HCEC 1CT (cell line): ENCODE measurements at regions not wholly inside any gene's neighbourhood (a gene's known extent, or its start where the extent isn't known, plus 50 kb on each side); places are given as distances from the start of the nearest gene placed in this dataset.
A peak's percentile ranks its signal among the peaks of the same experiment; 100 is the strongest.

Experiments
- DNase-seq: peaks from one replicate; pipeline ENCODE4 v3.0.0-alpha.2; 2017

DNA sequence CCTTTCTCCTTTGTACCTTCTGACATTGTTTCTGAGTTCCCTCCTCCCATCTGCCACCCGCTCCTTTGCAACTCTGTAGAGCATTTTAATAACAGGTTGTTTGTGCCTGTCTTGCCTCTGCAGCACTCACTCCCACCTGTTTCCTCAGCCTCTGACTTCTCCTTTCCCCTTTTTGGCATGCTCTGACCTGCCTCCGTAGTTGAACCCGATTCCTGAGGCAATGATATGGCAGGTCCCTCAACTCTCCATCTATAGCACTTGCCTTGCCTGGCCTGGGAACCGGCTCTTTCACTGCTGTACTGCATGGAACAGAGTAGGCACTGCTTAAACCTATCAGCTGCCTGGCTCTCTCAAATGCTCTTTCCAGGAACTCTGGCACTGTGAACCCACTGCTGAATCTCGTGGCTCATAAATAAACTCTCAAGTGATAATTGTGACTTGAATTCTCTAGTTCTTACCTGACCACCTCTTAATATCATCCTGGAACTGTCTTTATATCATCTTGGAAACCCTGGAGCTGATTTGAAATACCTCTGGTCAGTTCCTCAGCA, 50.3 kb downstream of the UTRN start:
- DNase-seq: no peak

DNA sequence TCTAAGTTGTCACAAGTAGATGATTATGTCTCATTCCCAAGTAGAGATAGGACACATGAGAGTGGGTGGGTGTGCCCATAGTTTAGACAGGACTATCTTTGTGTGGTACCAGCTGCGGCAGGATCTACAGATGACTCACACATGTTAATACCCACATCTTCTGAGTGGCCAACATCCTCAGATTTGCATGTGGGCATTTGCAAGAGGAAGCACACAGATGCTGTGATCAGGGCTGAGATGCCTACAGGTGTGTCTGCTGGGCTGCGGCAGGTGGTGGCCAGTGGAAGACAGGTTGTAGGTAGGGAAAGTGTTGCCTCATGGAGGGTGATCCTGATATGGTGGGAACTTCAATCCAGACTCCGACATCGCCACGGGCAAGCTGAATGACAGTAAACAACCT, 50.8 kb downstream of the UTRN start:
- no peak for DNase-seq

DNA sequence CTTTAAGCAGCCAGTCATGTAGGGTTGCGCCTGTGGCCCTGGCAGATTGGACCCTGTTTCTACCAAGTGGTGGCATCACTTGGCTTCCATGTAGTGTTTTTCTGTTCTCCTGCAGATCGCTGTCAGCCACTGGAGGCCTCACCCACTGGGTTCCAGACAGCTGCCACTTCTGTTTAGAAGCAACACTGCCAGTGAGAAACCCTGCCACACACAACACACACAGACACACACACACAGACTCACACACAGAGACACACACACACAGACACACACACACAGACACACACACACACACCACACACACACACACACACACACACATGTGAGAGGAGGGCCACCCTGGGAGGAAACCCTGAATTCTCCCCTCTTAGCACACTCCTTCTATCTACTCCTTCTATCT, 51.8 kb downstream of the UTRN start:
- DNase-seq: no peak

DNA sequence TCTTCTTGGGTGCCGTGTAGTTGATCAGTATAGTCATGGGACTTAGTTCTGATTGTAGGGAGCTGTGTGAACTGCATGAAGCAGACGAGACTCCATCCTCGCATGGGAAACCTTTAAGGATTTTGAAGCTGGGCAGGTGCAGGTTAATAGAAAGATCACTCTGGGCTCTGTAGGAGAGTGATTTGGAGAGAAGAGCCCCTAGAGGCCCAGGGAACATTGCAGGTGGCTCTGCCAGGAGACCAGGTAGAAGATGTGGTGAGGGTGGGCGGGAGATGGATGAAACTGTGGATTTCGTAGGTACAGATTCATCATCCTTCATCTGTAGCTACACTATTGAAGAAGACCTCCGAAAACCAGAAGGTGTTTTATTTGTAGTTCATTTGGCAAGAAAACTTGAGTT, 53.3 kb downstream of the UTRN start:
- no peak for DNase-seq

DNA sequence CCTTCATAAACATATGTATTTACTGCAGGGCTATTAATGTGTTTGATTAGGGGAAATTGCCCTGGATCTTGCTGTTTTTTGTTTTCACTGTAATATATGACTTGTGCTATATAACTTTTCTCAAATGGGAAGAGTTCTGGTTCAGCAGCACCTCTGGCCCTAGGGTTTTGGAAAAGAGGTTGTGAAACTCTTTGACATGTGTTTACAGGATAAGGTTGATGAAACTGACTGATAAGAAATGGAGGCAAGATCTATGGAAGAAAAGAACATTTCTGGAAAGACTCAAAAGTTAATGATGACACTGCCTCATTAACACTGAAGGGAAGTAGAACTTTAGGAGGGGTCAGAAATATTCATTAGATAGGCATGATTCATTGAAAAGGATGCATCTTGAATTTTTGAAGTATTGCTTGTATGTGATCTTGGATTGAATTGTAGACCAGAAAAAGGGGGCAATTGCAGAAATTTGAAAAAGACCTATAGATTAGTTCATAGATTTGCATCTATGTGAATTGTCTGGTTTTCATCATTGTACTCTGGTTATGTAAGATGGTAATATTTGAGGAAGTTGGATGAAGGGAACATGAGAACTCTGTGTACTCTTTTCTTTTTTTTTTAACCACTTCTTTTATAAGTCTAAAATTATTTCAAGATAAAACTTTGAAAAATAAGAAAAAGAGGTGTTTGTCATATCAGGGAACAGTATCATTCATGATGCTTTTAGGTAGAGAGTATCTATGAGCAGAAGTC, 54.0 kb downstream of the UTRN start:
- no peak for DNase-seq

DNA sequence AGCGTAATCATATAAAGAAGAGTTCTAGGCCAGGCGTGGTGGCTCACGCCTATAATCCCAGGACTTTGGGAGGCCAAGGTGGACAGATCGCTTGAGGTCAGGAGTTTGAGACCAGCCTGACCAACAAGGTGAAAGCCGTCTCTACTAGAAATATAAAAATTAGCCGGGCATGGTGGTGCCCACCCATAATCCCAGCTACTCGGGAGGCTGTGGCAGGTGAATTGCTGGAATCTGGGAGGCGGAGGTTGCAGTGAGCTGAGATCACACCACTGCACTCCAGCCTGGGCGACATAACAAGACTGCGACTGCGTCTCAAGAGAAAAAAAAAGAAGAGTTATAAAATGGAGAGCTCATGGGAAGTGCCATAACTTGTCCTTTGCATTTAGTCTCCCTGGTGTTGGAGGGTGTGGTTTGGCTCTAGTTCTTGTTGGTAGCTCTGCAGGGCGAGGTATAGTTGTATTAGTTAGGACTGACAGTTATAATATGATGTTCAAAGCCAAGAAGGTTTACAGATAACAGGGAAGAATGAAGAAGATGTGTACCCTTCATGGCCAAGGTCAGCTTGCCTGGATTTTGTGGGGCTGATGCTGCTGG, 54.8 kb downstream of the UTRN start:
- DNase-seq: no peak

DNA sequence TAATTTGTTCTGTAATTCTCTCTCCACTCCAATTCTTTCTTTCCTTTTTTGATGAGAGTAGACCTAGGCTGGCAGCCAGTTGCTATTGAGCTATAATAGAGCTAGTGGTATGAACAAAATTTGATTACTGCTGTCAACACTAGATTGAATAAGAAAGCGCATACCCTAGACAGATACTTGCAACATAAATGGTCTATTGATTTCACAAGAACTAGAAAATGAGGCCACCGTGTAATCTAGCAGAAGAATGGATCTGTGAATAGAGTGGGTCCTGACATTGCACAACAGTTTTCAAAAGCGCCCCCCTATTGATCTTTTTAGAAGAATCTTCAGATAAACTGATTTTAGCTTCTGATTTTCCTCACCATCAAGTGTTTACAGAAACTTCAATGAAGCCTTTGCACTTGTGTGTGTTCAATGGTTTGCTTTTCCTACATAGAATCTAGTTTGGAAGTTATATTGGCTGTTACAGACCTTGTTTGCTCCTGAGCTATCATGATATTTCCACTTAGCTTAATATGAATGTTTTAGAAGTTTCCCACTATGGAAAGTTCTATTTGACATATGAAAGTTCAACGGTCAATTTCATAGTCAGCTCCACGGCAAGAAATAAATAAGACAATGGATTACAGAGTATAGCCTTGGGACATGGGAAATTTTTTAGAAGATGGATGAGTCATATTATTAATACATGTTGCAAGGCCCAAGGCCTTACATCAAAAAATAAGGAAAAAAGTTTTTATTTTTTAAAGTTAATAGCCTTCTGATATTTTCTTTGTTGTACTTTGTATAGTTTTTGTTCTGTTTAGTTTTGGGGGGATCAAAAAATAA, 55.6 kb downstream of the UTRN start:
- peak; percentile 52 for DNase-seq

DNA sequence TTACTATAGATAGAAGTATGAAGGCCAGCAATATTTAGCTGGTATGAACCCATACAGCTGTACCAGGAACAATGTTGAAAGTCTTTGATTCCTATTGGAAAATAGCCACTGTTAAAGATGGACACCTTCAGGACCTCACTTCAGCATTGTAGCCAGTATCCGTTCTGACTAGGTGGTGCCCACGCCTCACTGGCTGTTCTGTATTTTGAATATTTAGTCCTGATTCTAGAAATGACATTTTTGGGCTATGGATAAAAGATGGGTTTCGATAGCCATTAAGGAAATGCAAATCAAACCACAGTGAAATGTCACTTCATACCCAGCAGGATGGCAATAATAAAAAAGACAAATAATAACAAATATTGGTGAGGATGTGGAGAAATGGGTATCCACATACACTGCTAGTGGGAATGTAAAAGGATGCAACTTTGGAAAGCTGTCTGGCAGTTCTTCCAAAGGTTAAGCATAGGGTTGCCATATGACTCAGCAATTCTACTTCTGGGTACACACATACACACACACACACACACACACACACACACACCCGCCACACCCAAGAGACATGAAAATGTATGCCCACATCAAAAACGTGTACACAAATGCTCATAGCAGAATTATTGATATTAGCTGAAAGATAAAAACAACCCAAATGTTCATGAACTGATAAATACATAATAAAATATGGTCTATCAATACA, 56.8 kb downstream of the UTRN start:
- DNase-seq: peak; percentile 35

DNA sequence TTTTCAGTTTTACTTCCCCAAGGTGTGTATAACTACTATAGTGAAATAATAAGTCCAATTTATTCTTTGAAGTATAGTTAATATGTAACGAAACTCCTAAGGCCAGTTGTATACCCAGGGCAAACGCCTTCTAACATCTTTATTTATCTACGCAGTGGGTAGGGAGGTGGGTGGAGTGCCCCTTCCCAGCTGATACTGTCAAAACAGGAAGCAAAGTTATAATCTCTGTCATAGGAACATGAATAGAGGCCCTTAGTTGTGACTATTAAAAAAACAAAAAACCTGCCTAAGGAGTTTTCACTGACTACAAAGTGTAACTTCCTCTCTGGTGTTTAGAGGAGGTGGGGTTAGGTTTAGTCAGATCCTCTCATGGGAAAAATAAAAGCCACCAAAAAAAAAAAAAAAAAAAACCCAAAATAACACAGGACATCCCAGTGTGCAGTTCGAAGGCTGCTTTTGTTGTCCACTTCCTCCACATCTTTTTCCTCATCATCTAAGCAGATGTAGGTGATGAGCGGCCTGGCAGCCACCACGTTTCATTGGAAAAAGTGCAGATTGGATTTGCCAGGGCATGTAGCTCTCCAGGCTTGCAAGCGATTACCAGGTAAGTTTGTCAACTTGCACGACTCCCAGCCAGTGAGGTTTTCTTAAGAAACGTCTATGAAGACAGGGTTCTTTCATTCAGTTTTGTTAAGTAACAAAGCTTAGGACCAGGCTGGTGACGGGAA, 58.7 kb downstream of the UTRN start:
- no peak for DNase-seq

DNA sequence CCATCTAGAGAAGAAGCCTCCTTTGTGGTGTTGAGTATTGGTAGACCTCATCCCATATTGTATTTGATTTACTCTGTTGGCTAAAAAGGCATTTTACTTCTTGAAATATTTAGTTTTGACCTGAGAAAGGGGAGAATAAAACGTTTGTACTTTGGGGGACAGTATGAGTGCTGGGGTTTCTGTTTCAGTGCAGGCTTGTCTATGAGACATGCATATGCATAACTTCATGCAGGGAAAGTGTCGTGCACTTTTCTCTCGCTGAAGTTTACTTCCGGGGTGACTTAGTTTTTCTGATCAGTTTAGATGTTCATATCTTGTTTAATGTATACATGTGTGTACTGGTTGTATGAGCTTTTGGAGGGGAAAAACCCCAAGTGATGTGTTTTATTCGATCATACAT, 59.5 kb downstream of the UTRN start:
- DNase-seq: no peak

DNA sequence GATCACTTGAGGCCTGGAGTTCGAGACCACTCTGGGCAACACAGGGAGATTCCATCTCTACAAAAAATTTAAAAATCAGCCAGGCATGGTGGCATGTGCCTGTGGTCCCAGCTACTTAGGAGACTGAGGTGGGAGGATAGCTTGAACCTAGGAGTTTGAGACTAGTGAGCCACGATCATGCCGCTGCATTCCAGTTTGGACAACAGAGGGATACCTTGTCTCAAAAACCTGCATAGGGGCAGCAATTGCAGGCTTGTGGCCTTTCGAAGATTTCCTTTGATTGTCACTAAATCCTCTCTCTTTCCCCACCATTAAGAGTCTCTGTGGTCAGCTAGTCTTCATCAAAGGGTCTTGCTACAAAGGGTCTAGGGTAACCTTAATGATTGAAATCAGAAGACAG, 60.3 kb downstream of the UTRN start:
- DNase-seq: no peak

DNA sequence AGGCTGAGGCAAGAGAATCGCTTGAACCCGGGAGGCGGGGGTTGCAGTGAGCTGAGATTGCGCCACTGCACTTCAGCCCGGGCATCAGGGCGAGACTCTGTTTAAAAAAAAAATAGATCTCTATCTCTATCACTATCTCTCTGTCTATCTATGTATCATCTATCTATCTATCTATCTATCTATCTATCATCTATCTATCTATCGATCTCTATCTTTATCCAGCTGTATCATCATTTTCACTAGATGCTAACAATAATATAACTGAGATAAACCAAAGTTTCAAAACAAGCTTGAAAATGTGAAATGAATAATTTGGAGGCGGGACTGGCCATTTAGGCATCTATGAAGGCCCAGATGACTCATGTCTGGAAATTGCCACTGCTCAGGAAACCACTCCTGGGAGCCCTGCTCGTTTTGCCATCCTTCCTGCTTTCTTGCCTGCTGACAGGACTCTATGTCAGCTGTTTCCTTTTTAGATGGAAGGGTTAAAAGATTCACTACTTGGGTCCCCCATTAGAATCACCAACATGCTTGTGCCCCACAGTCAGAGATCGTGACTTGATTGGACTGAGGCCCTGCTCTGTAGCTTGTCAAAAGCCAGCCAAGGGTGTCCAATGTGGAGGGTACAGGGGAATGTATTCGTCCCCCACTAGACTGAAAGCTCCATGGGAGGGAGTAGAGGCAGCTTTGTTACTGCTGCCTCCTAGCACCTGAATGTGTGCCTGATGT, 61.7 kb downstream of the UTRN start:
- peak; percentile 84 for DNase-seq

DNA sequence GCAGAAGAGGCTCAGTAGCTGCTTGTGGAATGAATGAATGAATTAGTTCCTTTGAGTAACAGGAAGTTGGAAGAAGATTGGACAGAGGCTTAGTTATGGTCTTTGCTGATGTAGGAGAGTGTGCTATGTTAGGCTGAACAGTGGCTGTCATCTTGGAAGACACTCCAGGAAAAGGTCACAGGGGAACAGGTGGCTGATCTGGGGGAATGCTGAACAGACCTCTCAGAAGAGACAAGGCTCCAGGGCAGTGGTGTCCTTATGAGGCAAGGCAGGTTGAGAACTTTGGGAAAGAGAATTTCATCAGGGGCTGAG, 62.3 kb downstream of the UTRN start:
- DNase-seq: no peak

DNA sequence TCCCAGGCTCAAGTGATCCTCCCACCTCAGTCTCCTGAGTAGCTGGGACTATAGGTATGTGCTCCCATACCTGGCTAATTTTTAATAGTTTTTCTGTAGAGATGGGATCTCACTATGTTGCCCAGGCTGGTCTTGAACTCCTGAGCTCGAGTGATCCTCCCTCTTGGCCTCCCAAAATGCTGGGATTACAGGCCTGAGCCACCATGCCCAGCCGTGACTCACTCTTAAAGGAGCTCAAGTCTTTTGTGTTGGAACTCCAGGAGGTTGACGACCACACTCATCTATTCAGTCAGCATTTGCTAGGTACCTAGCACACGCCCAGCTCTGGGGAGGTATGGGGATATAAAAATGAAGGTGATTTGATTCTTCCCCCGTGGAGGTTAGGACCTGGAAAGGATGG, 62.8 kb downstream of the UTRN start:
- no peak for DNase-seq

DNA sequence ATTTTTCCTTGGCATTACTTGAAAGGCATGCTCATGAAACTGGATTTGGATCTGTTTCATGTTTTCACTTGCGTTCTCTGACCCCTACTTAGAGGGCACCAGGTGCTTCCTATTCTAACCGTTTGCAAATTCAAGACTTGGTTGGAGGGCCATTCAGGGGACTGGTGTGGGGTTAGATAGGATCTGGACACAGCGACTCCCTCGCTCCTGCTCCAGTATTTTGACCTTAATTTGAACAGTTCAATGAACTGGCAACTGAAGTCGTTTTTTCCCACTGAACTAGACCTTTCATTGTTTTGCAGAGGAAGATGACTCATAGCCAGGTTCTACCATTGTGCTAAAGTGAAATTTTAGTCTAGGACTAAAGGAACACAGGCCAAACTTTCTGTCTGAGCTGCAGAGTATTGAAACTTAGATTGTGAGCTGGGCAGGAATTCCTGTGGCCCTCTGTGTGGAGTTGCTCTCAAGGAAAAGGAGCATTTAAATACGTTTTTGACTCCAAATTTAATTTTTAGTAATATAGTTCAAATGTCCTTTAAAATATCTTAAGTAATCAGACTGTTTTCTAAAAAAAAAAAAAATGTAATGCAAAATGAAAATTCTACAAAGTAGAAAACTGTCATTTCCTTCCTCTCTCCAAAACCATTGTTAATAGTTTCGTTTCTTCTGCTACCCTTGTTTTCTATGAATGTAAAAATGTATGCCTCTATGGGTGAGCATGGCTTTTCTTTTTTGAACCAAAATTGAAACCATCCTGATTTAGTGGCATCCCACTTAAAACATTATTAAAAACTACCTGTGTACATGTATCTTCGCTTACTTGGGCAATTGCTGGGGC, 64.8 kb downstream of the UTRN start:
- peak; percentile 33 for DNase-seq

DNA sequence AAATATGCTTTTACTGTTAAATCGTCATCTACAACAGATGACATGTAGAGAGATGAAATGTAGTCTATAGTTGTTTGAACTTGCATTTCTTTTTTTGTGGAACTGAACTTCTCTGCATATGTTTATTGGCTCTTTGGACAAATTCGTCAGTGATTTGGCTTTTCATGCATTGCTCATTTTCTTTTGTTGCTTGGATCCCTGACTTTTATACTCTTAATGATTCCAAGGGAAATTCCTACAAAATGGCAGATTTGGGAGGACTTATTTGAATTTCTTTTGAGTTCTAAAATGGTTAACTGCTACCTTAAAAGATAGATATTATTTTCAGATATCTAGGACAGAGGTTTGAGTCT, 65.4 kb downstream of the UTRN start:
- DNase-seq: no peak

DNA sequence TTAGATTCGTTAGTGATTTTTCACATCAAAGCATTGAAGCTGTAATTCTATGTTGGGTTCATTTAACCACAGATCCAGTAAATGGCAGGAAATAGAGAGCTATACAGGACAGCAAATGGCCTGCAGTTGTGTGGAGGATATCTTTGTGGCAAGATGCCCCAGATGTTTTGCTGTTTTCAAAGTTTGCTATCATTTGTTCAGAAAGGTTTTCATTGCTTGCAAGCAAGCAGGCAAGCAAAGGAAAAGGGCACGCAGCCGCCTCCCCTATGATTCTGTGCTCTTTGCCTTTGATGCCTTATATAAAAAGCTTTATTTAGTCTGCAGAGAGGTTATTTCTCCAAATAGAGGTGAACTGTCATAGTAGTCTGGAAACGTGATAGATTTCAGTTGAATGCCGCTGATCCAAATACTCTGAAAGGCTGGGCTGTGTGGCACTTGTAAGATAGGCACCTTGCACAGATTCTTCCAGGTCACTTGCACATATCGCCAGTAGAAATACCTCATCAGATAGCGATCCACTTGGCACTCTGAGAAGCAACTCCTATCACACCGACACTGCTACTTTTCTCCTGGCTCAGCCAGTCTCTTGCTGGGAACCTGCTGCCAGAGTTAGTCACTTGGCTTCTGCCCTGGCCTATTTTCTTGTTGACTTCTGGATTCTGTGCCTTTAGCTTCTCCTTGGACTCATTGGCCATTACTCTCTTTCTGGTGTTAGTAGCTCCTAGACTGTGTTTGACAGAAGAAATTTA, 66.4 kb downstream of the UTRN start:
- no peak for DNase-seq

DNA sequence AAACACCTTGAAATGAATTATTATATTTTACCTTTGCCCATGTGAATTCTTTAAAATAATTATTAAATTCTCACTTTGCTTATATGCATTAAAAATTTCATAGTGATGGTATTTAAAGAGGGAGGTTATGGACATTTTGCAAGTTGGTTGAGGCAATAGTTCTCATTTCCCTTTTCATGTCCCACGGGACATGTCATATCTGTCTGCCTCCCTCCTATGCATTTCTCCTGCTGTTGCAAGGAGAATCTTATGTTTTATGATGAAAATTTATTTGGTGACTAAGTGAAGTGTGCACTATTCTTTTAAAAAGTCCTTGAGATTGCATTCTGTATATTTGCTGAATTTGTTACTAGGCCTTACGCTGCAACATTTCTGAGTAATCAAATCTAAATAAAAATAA, 67.2 kb downstream of the UTRN start:
- DNase-seq: no peak

DNA sequence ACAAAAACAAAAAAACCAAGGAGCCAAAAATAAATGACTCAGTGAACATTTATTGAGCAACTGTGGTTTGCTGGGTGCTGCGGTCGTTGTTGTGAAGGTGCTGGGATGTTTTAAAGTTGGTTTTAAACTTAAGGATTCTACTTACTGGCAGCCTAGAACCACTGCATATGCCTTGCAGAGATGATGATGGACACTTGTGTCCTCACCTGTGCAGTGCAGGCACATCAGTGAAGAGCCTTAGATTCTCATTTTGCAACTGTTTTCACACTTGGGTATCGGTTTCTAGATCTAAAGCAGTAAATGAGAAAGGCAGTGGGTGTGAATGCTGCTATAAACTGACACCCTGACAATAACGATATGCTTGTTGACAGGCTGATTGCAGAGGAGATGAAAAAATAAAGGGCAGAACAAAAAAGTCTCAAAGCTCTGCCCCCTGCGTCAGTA, 68.8 kb downstream of the UTRN start:
- DNase-seq: no peak

DNA sequence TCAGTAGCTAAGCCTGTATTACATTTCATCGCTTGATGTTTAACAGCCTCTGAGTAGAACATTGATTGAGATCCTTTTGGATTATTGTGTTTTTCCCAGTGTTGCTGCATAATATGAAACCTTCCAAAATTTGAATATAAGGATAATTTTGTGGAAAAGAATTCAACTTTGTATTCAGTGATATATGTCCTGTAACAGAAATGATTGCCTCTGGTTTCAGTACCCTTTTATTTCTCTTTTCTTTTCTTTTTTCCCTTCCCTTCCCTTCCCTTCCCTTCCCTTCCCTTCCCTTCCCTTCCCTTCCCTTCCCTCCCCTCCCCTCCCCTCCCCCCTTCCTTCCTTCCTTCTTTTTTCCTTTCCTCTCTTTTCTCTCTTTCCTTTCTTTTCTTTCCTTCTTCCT, 74.6 kb downstream of the UTRN start:
- DNase-seq: no peak
